Esophagus squamous epithelium (tissue), 5 donors: ENCODE measurements at regions not wholly inside any gene's neighbourhood (a gene's known extent, or its start where the extent isn't known, plus 50 kb on each side); places are given as distances from the start of the nearest gene placed in this dataset.

ENCODE experiments used
- DNase-seq: peaks from one replicate; lab custom pipeline; 2025; lab: John Stamatoyannopoulos, UW
- H3K27ac ChIP-seq, 4 donors: fragments of 200-600 bp; sonication (generic); one replicate each; pipeline ENCODE4 v1.5.1; 2016 to 2019; ENCODE audit warnings: mild to moderate bottlenecking in 1 of 4
- H3K27me3 ChIP-seq, 4 donors: fragments of 200-600 bp; sonication (generic); 1 replicate in 3 of 4; 2 replicates in 1 of 4; pipeline versions ENCODE4 v1.5.1 to v1.6.0; 2017 to 2021; ENCODE audit warnings: antibody characterized with exemption in 1 of 4
- H3K36me3 ChIP-seq, 3 donors: fragments of 200-600 bp; sonication (generic); one replicate each; pipeline ENCODE4 v1.5.1; 2016 to 2019
- H3K4me1 ChIP-seq, 3 donors: fragments of 200-600 bp; sonication (generic); one replicate each; pipeline ENCODE4 v1.5.1; 2017 to 2019
- H3K4me3 ChIP-seq, 4 donors: fragments of 200-600 bp; sonication (generic); 1 replicate in 3 of 4; 2 replicates in 1 of 4; pipeline ENCODE4 v1.5.1; 2016 to 2019; ENCODE audit warnings: mild to moderate bottlenecking in 2 of 4, moderate library complexity in 1 of 4
- H3K9me3 ChIP-seq, 3 donors: fragments of 200-600 bp; sonication (generic); one replicate each; pipeline ENCODE4 v1.5.1; 2016 to 2019
- CTCF ChIP-seq, 6 experiments: fragments of 450-650 bp in 4 of 6; fragments of 200-600 bp in 2 of 6; sonication (generic) in 2 of 6; IDR thresholded peaks; one replicate each; pipeline ENCODE4 v1.5.1; 2016 to 2019; ENCODE audit warnings: antibody characterized with exemption in 6 of 6, mild to moderate bottlenecking in 4 of 6, moderate library complexity in 4 of 6
- POLR2A ChIP-seq, 4 donors: fragments of 450-650 bp; IDR thresholded peaks; one replicate each; pipeline ENCODE4 v1.6.1; 2017; ENCODE audit warnings: antibody characterized with exemption in 4 of 4, mild to moderate bottlenecking in 4 of 4, moderate library complexity in 3 of 4
- WGBS, 2 donors: methylation state at CpG; one replicate each; pipeline ENCODE4 v1.1.5; 2018; 5-methylcytosine and 5-hydroxymethylcytosine counted together
- intact Hi-C: fragments of 100-400 bp; cut with DNase I; formaldehyde crosslinking; loops from one replicate; pipeline ENCODE4 v1.15.0; 2022
- donor health status: DM: yes; HTN: yes; CAD: no.

GRCh38 chr4:45527160-45527559 lies 596.7 kb downstream of the GABRG1 start:
- no peak for DNase-seq
- Histone ChIP-seq H3K27me3 (no peaks in the 10 kb centered on the region), H3K9me3 (peaks cover 0 to 8% (median 5%) of the 10 kb centered on the region in 3 donors), H3K27ac (no peak overlapping the region), H3K4me3 (no peak overlapping the region), H3K4me1 (no peaks in the 10 kb centered on the region), H3K36me3 (no peaks in the 10 kb centered on the region)
- intact Hi-C loops = no loop called here
- TF ChIP-seq POLR2A (IDR thresholded peaks at IDR 0.05) (no peak), CTCF (IDR thresholded peaks at IDR 0.05) (no peak)
- WGBS, 2 donors = 81 to 89% methylated on average over 3 of the region's 3 CpGs

- H3K9me3 ChIP-seq = peaks cover 0 to 7% (median 0%) of the 10 kb centered on the region in 3 donors
- DNase-seq = no peak
- no peak overlapping the region for H3K27ac ChIP-seq
- TF ChIP-seq POLR2A (IDR thresholded peaks at IDR 0.05) (no peak), CTCF (IDR thresholded peaks at IDR 0.05) (no peak)
- H3K4me1 ChIP-seq = no peaks in the 10 kb centered on the region
- no peak overlapping the region for H3K4me3 ChIP-seq
- H3K27me3 ChIP-seq = no peaks in the 10 kb centered on the region
- H3K36me3 ChIP-seq = no peaks in the 10 kb centered on the region
- WGBS, 2 donors = 79 to 83% methylated on average over 4 of the region's 6 CpGs
- intact Hi-C loops = no loop called here
These were observed 605.0 kb downstream of the GABRG1 start for GRCh38 chr4:45518832-45519231.

- Histone ChIP-seq H3K4me1 (no peaks in the 10 kb centered on the region), H3K27me3 (no peaks in the 10 kb centered on the region), H3K4me3 (no peak overlapping the region), H3K27ac (no peak overlapping the region), H3K9me3 (no peaks in the 10 kb centered on the region), H3K36me3 (no peaks in the 10 kb centered on the region)
- 41 to 57% methylated on average over 2 of the region's 2 CpGs for WGBS, 2 donors
- intact Hi-C loops = no loop called here
- no peak for TF ChIP-seq CTCF (IDR thresholded peaks at IDR 0.05)
- no peak for TF ChIP-seq POLR2A (IDR thresholded peaks at IDR 0.05)
- no peak for DNase-seq
These were observed 621.4 kb downstream of the GABRG1 start for GRCh38 chr4:45502471-45502870.

- H3K27ac ChIP-seq = no peak overlapping the region
- intact Hi-C loops = no loop called here
- whole genome bisulfite sequencing, 2 donors = 21% methylated on average over 1 of the region's 1 CpG
- DNase-seq = no peak
- H3K36me3 ChIP-seq = no peaks in the 10 kb centered on the region
- H3K9me3 ChIP-seq = no peaks in the 10 kb centered on the region
- TF ChIP-seq CTCF (IDR thresholded peaks at IDR 0.05) = no peak
- TF ChIP-seq POLR2A (IDR thresholded peaks at IDR 0.05) = no peak
- H3K4me3 ChIP-seq = no peak overlapping the region
- no peaks in the 10 kb centered on the region for H3K27me3 ChIP-seq
- no peaks in the 10 kb centered on the region for H3K4me1 ChIP-seq
These were observed 639.1 kb downstream of the GABRG1 start for GRCh38 chr4:45484740-45485139.

- H3K27ac ChIP-seq = no peak overlapping the region
- TF ChIP-seq CTCF (IDR thresholded peaks at IDR 0.05) (no peak), POLR2A (IDR thresholded peaks at IDR 0.05) (no peak)
- H3K9me3 ChIP-seq = peaks cover 0 to 4% (median 4%) of the 10 kb centered on the region in 3 donors
- no peak overlapping the region for H3K4me3 ChIP-seq
- no peak for DNase-seq
- H3K36me3 ChIP-seq = no peaks in the 10 kb centered on the region
- H3K27me3 ChIP-seq = no peaks in the 10 kb centered on the region
- no peaks in the 10 kb centered on the region for H3K4me1 ChIP-seq
- 88 to 90% methylated on average over 7 of the region's 7 CpGs for WGBS, 2 donors
- intact Hi-C loops = no loop called here
These were observed 641.5 kb downstream of the GABRG1 start for GRCh38 chr4:45482346-45482745.
